Neural cell (in vitro differentiated cells): ENCODE measurements at regions not wholly inside any gene's neighbourhood (a gene's known extent, or its start where the extent isn't known, plus 50 kb on each side); places are given as distances from the start of the nearest gene placed in this dataset.
"Not testable (repeated sequence)": the region's sequence is repeated elsewhere in the genome, so short reads cannot be mapped to it uniquely, and the experiment has no call there.

Experiments
- H2AFZ ChIP-seq: fragments of 200-600, 300-800 bp; sonication (generic), shearing (Covaris generic); 2 replicates; pipeline ENCODE4 v1.6.0; 2014; ENCODE audit warnings: low read depth, mild to moderate bottlenecking, antibody characterized with exemption, low read length, moderate library complexity
- H3F3A ChIP-seq: fragments of 200-600 bp; shearing (Covaris generic); 2 replicates; pipeline ENCODE4 v1.6.1; 2016; ENCODE audit warnings: mild to moderate bottlenecking, moderate library complexity, mixed read lengths, antibody characterized with exemption, low read length; ENCODE audit not compliant: insufficient read depth, poor library complexity, severe bottlenecking
- H3K27ac ChIP-seq: fragments of 200-600, 300-800 bp; sonication (generic), shearing (Covaris generic); 2 replicates; pipeline ENCODE4 v1.5.1; 2014; ENCODE audit warnings: mild to moderate bottlenecking, low read length, moderate library complexity
- H3K27me3 ChIP-seq: fragments of 300-800, 200-600 bp; sonication (generic), shearing (Covaris generic); 2 replicates; pipeline ENCODE4 v1.6.0; 2014; ENCODE audit warnings: mild to moderate bottlenecking, low read depth, low read length, moderate library complexity; ENCODE audit not compliant: insufficient read depth
- H3K36me3 ChIP-seq: fragments of 300-800, 200-600 bp; sonication (generic), shearing (Covaris generic); 2 replicates; pipeline ENCODE4 v1.5.1; 2014; ENCODE audit warnings: mild to moderate bottlenecking, antibody characterized with exemption, low read length, moderate library complexity; ENCODE audit not compliant: insufficient read depth
- H3K4me2 ChIP-seq: fragments of 300-800, 200-600 bp; sonication (generic), shearing (Covaris generic); 2 replicates; pipeline ENCODE4 v1.6.0; 2014; ENCODE audit warnings: mild to moderate bottlenecking, low read length
- H3K4me3 ChIP-seq: fragments of 300-800, 200-600 bp; sonication (generic), shearing (Covaris generic); 2 replicates; pipeline ENCODE4 v1.5.1; 2014; ENCODE audit warnings: mild to moderate bottlenecking, low read length, moderate library complexity
- H3K79me2 ChIP-seq: fragments of 200-600 bp; shearing (Covaris generic); replicated peaks from 2 replicates; pipeline ENCODE4 v1.6.0; 2014; ENCODE audit warnings: mild to moderate bottlenecking, low read length, moderate library complexity; ENCODE audit not compliant: insufficient read depth
- H3K9ac ChIP-seq: fragments of 300-800, 200-600 bp; sonication (generic), shearing (Covaris generic); 2 replicates; pipeline ENCODE4 v1.6.1; 2016; ENCODE audit warnings: mild to moderate bottlenecking, low read length, mixed read lengths
- H3K9me2 ChIP-seq: fragments of 200-600 bp; shearing (Covaris generic); 2 replicates; pipeline ENCODE4 v1.6.1; 2016; ENCODE audit warnings: mild to moderate bottlenecking, low read length, mixed read lengths; ENCODE audit not compliant: insufficient read depth
- H3K9me3 ChIP-seq: fragments of 200-600, 300-800 bp; sonication (generic), shearing (Covaris generic); 2 replicates; pipeline ENCODE4 v1.6.1; 2016; ENCODE audit warnings: mild to moderate bottlenecking, mixed run types, low read length, moderate library complexity, mixed read lengths
- H4K20me1 ChIP-seq: fragments of 200-600 bp; shearing (Covaris generic); 2 replicates; pipeline ENCODE4 v1.6.1; 2016; ENCODE audit warnings: mild to moderate bottlenecking, mixed run types; ENCODE audit not compliant: insufficient read depth
- MXI1 ChIP-seq: fragments of 450-650 bp; conservative IDR thresholded peaks from 2 replicates; pipeline ENCODE4 v1.6.1; 2014; ENCODE audit warnings: antibody characterized with exemption, mild to moderate bottlenecking; ENCODE audit not compliant: poor library complexity, severe bottlenecking
- POLR2AphosphoS5 ChIP-seq: IDR thresholded peaks from 2 replicates; pipeline ENCODE4 v1.6.1; 2012
- REST ChIP-seq: IDR thresholded peaks from 2 replicates; pipeline ENCODE4 v1.6.1; 2012; ENCODE audit warnings: borderline replicate concordance
- small RNA-seq, 3 experiments: library from RNA; depleted of rRNA; stranded (forward); fragments of <200 nt; gene quantifications; one replicate each; pipeline ENCODE3, GENCODE V24; 2012

GRCh38 chr9:19873188-19873587, 84.4 kb upstream of the SLC24A2 start:
- H3F3A ChIP-seq, H3K36me3 ChIP-seq, H3K79me2 ChIP-seq, H3K27ac ChIP-seq, H2AFZ ChIP-seq, H3K4me3 ChIP-seq, H3K9ac ChIP-seq, H3K9me2 ChIP-seq, H3K9me3 ChIP-seq, H3K4me2 ChIP-seq, H3K27me3 ChIP-seq, H4K20me1 ChIP-seq: not testable (repeated sequence)

- H3K9me2 ChIP-seq = no peaks in the 10 kb centered on the region
- no peak overlapping the region for H3K4me3 ChIP-seq
- no peak overlapping the region for H3K9ac ChIP-seq
- H4K20me1 ChIP-seq = no peaks in the 10 kb centered on the region
- H3K79me2 ChIP-seq = no peaks in the 10 kb centered on the region
- H3K4me2 ChIP-seq = no peak overlapping the region
- H3F3A ChIP-seq = no peaks in the 10 kb centered on the region
- no peaks in the 10 kb centered on the region for H3K9me3 ChIP-seq
- TF ChIP-seq REST = no peak
- no peak for TF ChIP-seq POLR2AphosphoS5
- TF ChIP-seq MXI1 = no peak
- no peak overlapping the region for H3K27ac ChIP-seq
- no peaks in the 10 kb centered on the region for H3K36me3 ChIP-seq
- no peak overlapping the region for H2AFZ ChIP-seq
- H3K27me3 ChIP-seq = no peaks in the 10 kb centered on the region
These were observed 82.2 kb upstream of the SLC24A2 start for GRCh38 chr9:19870988-19871387.

GRCh38 chr9:19840953-19841352, 52.1 kb upstream of the SLC24A2 start:
- H4K20me1 ChIP-seq = no peaks in the 10 kb centered on the region
- no peaks in the 10 kb centered on the region for H3K9me2 ChIP-seq
- no peak overlapping the region for H3K4me2 ChIP-seq
- H3K27ac ChIP-seq = no peak overlapping the region
- no peaks in the 10 kb centered on the region for H3K27me3 ChIP-seq
- no peaks in the 10 kb centered on the region for H3K9me3 ChIP-seq
- no peak overlapping the region for H2AFZ ChIP-seq
- H3K4me3 ChIP-seq = no peak overlapping the region
- H3K36me3 ChIP-seq = no peaks in the 10 kb centered on the region
- H3K79me2 ChIP-seq = no peaks in the 10 kb centered on the region
- H3F3A ChIP-seq = no peaks in the 10 kb centered on the region
- TF ChIP-seq POLR2AphosphoS5 = no peak
- TF ChIP-seq MXI1 = no peak
- no peak overlapping the region for H3K9ac ChIP-seq

Small RNAs in the stretch of these regions (small RNA-seq; reads per million reads assigned to genes)
- 0 reads per million in 3 experiments for gene AL158077.1
